ENCODE measurements at regions not wholly inside any gene's neighbourhood (a gene's known extent, or its start where the extent isn't known, plus 50 kb on each side); places are given as distances from the start of the nearest gene placed in this dataset.

DNA sequence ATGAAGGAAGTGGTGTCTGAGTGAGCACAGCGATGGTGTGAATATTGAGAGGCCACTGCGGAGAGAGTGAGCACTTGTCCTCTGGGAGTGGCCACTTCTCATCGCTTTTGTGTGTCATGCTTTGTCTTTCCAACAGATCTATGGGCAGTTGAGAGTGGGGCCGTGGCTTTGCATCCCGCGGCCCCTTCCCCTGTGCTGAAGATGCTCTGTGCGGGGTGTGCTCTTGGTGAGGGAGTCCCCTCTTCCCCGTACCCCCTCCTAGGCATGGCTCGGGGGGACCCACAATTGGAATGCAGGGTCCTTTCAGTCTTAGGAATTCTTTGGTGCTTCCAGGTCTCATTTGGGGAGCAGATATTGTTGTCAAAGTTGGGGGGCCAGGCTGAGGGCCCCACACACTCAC is 197.3 kb upstream of the WSCD1 start:
- Histone ChIP-seq H3K27ac (ENCODE audit: low read depth, low read length) (no peak overlapping the region), H3K79me2 (ENCODE audit: insufficient read depth, low read length) (no peaks in the 10 kb centered on the region), H3K4me3 (ENCODE audit: insufficient read depth, low read depth, low read length) (no peak overlapping the region), H3K27me3 (ENCODE audit: insufficient read depth, low read length) (peaks cover 3% of the 10 kb centered on the region), H3K4me1 (ENCODE audit: insufficient read depth, low read length) (no peaks in the 10 kb centered on the region), H3K9me3 (ENCODE audit: insufficient read depth, low read depth, low read length) (no peaks in the 10 kb centered on the region), H3K9ac (ENCODE audit: low read length) (no peak overlapping the region), H2AFZ (ENCODE audit: low read depth, low read length) (no peak overlapping the region), H4K20me1 (ENCODE audit: insufficient read depth, low read length) (no peaks in the 10 kb centered on the region), H3K4me2 (ENCODE audit: low read length) (no peak overlapping the region), H3K36me3 (ENCODE audit: insufficient read depth, low read length) (no peaks in the 10 kb centered on the region)
- Mint-ChIP-seq H3K4me1 (ENCODE audit: low read depth, unreplicated experiment) (peaks cover 7% of the 10 kb centered on the region), H3K27me3 (ENCODE audit: low read depth, unreplicated experiment) (peaks cover 35% of the 10 kb centered on the region), H3K4me3 (ENCODE audit: unreplicated experiment) (no peak overlapping the region), H3K27ac (ENCODE audit: unreplicated experiment) (no peak overlapping the region), H3K36me3 (ENCODE audit: low read depth, unreplicated experiment) (no peaks in the 10 kb centered on the region), H3K9me3 (ENCODE audit: unreplicated experiment) (no peaks in the 10 kb centered on the region)
- no peak for TF ChIP-seq EZH2 (IDR thresholded peaks at IDR 0.05; ENCODE audit: insufficient read depth, low read length)
- DNase-seq (ENCODE audit: low read depth), result no peak
- FAIRE-seq, result no peak

DNA sequence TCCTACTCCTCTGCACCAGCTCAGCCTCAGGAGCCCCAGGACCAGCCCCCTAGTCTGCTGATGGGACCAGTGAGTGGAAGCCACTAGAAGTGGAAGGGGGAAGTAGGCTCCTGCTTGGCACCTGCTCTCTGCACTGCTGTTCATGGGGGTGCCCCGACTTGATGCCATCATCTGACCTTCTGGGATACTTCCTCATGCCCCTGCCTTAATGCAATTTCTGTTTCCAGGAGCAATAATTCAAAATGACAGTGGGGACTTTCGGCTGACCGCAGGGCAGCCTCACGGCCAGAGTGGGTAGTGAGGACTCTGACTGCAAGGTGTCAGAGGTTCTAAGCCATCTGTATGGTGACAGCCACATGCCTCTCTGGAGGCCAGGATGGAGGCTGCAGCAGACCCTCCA is 196.4 kb upstream of the WSCD1 start:
- H3K27me3 ChIP-seq (ENCODE audit: insufficient read depth, low read length), result peaks cover 3% of the 10 kb centered on the region
- no peaks in the 10 kb centered on the region for H3K79me2 ChIP-seq (ENCODE audit: insufficient read depth, low read length)

DNA sequence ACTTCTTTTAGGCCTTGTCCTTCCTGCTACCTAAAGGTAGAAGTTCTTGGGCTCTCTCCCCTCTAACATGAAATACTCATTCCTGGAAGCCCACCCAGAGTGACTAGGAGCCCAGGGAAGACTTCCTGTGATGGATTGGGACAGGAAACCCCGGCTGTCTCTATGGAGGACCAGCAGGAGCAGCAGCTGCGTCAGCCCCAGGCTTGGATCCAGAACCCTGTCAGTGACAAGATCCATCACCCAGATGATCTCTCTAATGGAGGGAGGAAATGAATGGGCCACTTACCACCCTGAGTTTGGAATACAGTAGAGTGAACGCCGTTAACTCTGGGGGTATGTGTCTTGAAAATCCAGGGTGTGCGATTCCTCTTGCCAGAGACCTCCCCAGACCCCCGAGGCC is 195.7 kb upstream of the WSCD1 start:
- TF ChIP-seq, protein P1, sequence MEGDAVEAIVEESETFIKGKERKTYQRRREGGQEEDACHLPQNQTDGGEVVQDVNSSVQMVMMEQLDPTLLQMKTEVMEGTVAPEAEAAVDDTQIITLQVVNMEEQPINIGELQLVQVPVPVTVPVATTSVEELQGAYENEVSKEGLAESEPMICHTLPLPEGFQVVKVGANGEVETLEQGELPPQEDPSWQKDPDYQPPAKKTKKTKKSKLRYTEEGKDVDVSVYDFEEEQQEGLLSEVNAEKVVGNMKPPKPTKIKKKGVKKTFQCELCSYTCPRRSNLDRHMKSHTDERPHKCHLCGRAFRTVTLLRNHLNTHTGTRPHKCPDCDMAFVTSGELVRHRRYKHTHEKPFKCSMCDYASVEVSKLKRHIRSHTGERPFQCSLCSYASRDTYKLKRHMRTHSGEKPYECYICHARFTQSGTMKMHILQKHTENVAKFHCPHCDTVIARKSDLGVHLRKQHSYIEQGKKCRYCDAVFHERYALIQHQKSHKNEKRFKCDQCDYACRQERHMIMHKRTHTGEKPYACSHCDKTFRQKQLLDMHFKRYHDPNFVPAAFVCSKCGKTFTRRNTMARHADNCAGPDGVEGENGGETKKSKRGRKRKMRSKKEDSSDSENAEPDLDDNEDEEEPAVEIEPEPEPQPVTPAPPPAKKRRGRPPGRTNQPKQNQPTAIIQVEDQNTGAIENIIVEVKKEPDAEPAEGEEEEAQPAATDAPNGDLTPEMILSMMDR (IDR thresholded peaks at IDR 0.05; ENCODE audit: insufficient read depth, low read depth, low read length), result no peak
- peaks cover 34% of the 10 kb centered on the region for H3K27me3 Mint-ChIP-seq (ENCODE audit: low read depth, unreplicated experiment)
- DNase-seq (ENCODE audit: low read depth) (no peak), FAIRE-seq (no peak)
- Histone ChIP-seq H3K4me2 (ENCODE audit: low read length) (no peak overlapping the region), H3K4me1 (ENCODE audit: insufficient read depth, low read length) (no peaks in the 10 kb centered on the region), H3K79me2 (ENCODE audit: insufficient read depth, low read length) (no peaks in the 10 kb centered on the region), H3K9me3 (ENCODE audit: insufficient read depth, low read depth, low read length) (no peaks in the 10 kb centered on the region), H3K36me3 (ENCODE audit: insufficient read depth, low read length) (no peaks in the 10 kb centered on the region), H3K27me3 (ENCODE audit: insufficient read depth, low read length) (peaks cover 3% of the 10 kb centered on the region), H3K9ac (ENCODE audit: low read length) (no peak overlapping the region), H4K20me1 (ENCODE audit: insufficient read depth, low read length) (no peaks in the 10 kb centered on the region), H2AFZ (ENCODE audit: low read depth, low read length) (no peak overlapping the region), H3K4me3 (ENCODE audit: insufficient read depth, low read depth, low read length) (no peak overlapping the region), H3K27ac (ENCODE audit: low read depth, low read length) (no peak overlapping the region)
- peaks cover 7% of the 10 kb centered on the region for H3K4me1 Mint-ChIP-seq (ENCODE audit: low read depth, unreplicated experiment)
- no peak overlapping the region for H3K27ac Mint-ChIP-seq (ENCODE audit: unreplicated experiment)
- no peak overlapping the region for H3K4me3 Mint-ChIP-seq (ENCODE audit: unreplicated experiment)
- H3K9me3 Mint-ChIP-seq (ENCODE audit: unreplicated experiment), result no peaks in the 10 kb centered on the region
- no peaks in the 10 kb centered on the region for H3K36me3 Mint-ChIP-seq (ENCODE audit: low read depth, unreplicated experiment)

More for the DNA sequence above, 196.4 kb upstream of the WSCD1 start:
- DNase-seq (ENCODE audit: low read depth) (no peak), FAIRE-seq (no peak)
- Histone ChIP-seq H3K4me3 (ENCODE audit: insufficient read depth, low read depth, low read length) (no peak overlapping the region), H3K9me3 (ENCODE audit: insufficient read depth, low read depth, low read length) (no peaks in the 10 kb centered on the region), H4K20me1 (ENCODE audit: insufficient read depth, low read length) (no peaks in the 10 kb centered on the region), H3K4me1 (ENCODE audit: insufficient read depth, low read length) (no peaks in the 10 kb centered on the region), H3K27ac (ENCODE audit: low read depth, low read length) (no peak overlapping the region), H3K36me3 (ENCODE audit: insufficient read depth, low read length) (no peaks in the 10 kb centered on the region), H2AFZ (ENCODE audit: low read depth, low read length) (no peak overlapping the region), H3K4me2 (ENCODE audit: low read length) (no peak overlapping the region), H3K9ac (ENCODE audit: low read length) (no peak overlapping the region)
- H3K27me3 Mint-ChIP-seq (ENCODE audit: low read depth, unreplicated experiment), result peaks cover 34% of the 10 kb centered on the region
- no peak overlapping the region for H3K4me3 Mint-ChIP-seq (ENCODE audit: unreplicated experiment)
- H3K27ac Mint-ChIP-seq (ENCODE audit: unreplicated experiment), result no peak overlapping the region
- H3K36me3 Mint-ChIP-seq (ENCODE audit: low read depth, unreplicated experiment), result no peaks in the 10 kb centered on the region
- no peaks in the 10 kb centered on the region for H3K9me3 Mint-ChIP-seq (ENCODE audit: unreplicated experiment)
- peaks cover 7% of the 10 kb centered on the region for H3K4me1 Mint-ChIP-seq (ENCODE audit: low read depth, unreplicated experiment)
- TF ChIP-seq, protein P1 (IDR thresholded peaks at IDR 0.05; ENCODE audit: insufficient read depth, low read depth, low read length), result no peak
- no peak for TF ChIP-seq EZH2 (IDR thresholded peaks at IDR 0.05; ENCODE audit: insufficient read depth, low read length)
